ENCODE measurements at regions not wholly inside any gene's neighbourhood (a gene's known extent, or its start where the extent isn't known, plus 50 kb on each side); places are given as distances from the start of the nearest gene placed in this dataset.

DNA sequence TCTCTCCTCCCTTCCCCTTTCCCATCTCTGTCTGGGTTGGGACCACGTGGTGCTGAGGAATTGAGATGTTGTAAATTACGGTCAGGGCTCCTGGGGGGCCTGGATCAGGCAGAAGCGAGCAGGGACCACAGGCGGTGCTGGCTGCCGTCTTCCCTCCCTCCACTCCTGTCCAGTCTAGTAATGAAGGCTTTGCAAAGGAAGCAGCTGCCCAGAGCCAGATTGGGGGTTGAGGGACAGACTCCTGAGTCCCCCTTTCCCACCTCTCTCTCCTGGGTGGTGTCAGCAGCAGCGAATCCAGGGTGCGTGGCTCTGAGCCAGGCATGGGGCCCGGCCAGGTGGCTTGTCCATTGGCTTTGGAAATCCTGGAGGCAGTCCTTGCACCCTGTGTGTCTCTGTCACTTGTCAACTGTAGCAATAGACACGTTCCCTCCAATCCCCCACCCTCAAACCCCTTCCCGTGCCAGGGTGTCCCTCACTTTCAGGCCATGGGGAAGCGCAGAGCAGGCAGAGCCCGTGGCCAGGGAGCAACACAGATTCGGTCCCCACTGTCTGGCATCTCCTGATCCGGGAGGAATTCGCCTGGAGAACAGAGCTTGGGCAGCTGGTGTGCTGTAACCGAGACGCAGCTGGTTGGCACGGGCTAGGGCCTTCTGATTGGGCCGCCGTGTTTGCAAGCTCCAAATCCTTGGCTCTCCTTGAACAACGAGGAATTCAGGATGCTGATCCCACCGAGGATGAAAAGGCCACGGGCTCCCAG is 64.8 kb upstream of the WNT4 start:
- TF ChIP-seq, protein P1, sequence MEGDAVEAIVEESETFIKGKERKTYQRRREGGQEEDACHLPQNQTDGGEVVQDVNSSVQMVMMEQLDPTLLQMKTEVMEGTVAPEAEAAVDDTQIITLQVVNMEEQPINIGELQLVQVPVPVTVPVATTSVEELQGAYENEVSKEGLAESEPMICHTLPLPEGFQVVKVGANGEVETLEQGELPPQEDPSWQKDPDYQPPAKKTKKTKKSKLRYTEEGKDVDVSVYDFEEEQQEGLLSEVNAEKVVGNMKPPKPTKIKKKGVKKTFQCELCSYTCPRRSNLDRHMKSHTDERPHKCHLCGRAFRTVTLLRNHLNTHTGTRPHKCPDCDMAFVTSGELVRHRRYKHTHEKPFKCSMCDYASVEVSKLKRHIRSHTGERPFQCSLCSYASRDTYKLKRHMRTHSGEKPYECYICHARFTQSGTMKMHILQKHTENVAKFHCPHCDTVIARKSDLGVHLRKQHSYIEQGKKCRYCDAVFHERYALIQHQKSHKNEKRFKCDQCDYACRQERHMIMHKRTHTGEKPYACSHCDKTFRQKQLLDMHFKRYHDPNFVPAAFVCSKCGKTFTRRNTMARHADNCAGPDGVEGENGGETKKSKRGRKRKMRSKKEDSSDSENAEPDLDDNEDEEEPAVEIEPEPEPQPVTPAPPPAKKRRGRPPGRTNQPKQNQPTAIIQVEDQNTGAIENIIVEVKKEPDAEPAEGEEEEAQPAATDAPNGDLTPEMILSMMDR (IDR thresholded peaks at IDR 0.05; ENCODE audit: insufficient read depth, low read depth, low read length) = no peak
- no peak for TF ChIP-seq EZH2 (IDR thresholded peaks at IDR 0.05; ENCODE audit: insufficient read depth, low read length)
- H3K9me3 ChIP-seq (ENCODE audit: insufficient read depth, low read depth, low read length) = no peaks in the 10 kb centered on the region
- no peaks in the 10 kb centered on the region for H3K79me2 ChIP-seq (ENCODE audit: insufficient read depth, low read length)
- H4K20me1 ChIP-seq (ENCODE audit: insufficient read depth, low read length) = no peaks in the 10 kb centered on the region
- no peaks in the 10 kb centered on the region for H3K4me1 ChIP-seq (ENCODE audit: insufficient read depth, low read length)
- no peak overlapping the region for H3K4me3 ChIP-seq (ENCODE audit: insufficient read depth, low read depth, low read length)
- H3K36me3 ChIP-seq (ENCODE audit: insufficient read depth, low read length) = no peaks in the 10 kb centered on the region
- no peak overlapping the region for H2AFZ ChIP-seq (ENCODE audit: low read depth, low read length)
- FAIRE-seq (no peak), DNase-seq (ENCODE audit: low read depth) (no peak)
- no peak overlapping the region for H3K4me3 Mint-ChIP-seq (ENCODE audit: unreplicated experiment)
- no peak overlapping the region for H3K4me2 ChIP-seq (ENCODE audit: low read length)
- peaks cover 3% of the 10 kb centered on the region for H3K4me1 Mint-ChIP-seq (ENCODE audit: low read depth, unreplicated experiment)
- peaks cover 75% of the 10 kb centered on the region for H3K27me3 Mint-ChIP-seq (ENCODE audit: low read depth, unreplicated experiment)
- no peaks in the 10 kb centered on the region for H3K9me3 Mint-ChIP-seq (ENCODE audit: unreplicated experiment)
- H3K9ac ChIP-seq (ENCODE audit: low read length) = no peak overlapping the region
- H3K27ac Mint-ChIP-seq (ENCODE audit: unreplicated experiment) = no peak overlapping the region
- H3K27ac ChIP-seq (ENCODE audit: low read depth, low read length) = no peak overlapping the region
- no peaks in the 10 kb centered on the region for H3K36me3 Mint-ChIP-seq (ENCODE audit: low read depth, unreplicated experiment)
- H3K27me3 ChIP-seq (ENCODE audit: insufficient read depth, low read length) = peaks cover 85% of the 10 kb centered on the region

DNA sequence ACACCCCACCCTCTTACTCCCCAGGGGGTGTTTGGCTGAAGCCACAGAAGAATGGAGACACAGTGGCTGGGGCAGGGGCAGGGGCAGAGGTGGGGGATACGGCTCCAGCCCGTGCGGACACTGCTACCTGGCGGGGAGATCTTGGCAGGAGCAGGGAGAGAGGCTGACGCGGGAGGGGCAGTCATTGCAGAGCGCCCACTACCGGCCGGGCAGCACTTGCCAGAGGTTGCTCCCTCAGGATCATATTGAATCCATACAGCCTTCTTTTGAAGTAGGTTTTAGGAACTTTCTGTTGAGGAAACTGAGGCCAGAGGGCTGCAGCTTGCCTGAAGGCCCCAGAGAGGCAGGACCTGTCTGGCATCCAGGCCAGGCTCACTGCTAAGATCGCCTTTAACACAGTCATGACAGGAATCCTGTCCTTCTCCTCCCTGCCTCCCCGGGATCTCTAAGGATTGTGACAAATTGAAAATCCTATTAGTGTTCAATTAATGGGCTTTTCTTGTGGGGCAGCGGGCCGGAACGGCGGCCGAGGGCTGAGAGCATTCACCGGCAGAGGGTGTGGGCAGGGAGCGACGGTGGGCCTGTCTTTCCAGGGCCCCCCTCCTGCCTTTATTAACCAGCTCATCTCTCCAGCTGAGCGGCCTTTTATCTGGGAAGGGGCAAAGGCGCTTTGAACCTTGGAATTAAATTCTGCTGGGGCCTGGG is 65.5 kb upstream of the WNT4 start:
- H2AFZ ChIP-seq (ENCODE audit: low read depth, low read length) = no peak overlapping the region
- no peak overlapping the region for H3K4me3 Mint-ChIP-seq (ENCODE audit: unreplicated experiment)
- H3K27me3 Mint-ChIP-seq (ENCODE audit: low read depth, unreplicated experiment) = peaks cover 70% of the 10 kb centered on the region
- no peaks in the 10 kb centered on the region for H3K4me1 ChIP-seq (ENCODE audit: insufficient read depth, low read length)
- H3K4me1 Mint-ChIP-seq (ENCODE audit: low read depth, unreplicated experiment) = peaks cover 3% of the 10 kb centered on the region
- TF ChIP-seq, protein P1 (IDR thresholded peaks at IDR 0.05; ENCODE audit: insufficient read depth, low read depth, low read length) = peak; percentile 5
- TF ChIP-seq EZH2 (IDR thresholded peaks at IDR 0.05; ENCODE audit: insufficient read depth, low read length) = peak; percentile 36
- no peak overlapping the region for H3K4me2 ChIP-seq (ENCODE audit: low read length)
- H3K9ac ChIP-seq (ENCODE audit: low read length) = no peak overlapping the region
- no peaks in the 10 kb centered on the region for H3K9me3 ChIP-seq (ENCODE audit: insufficient read depth, low read depth, low read length)
- no peaks in the 10 kb centered on the region for H4K20me1 ChIP-seq (ENCODE audit: insufficient read depth, low read length)
- H3K27me3 ChIP-seq (ENCODE audit: insufficient read depth, low read length) = peaks cover 89% of the 10 kb centered on the region
- no peaks in the 10 kb centered on the region for H3K36me3 ChIP-seq (ENCODE audit: insufficient read depth, low read length)
- no peak overlapping the region for H3K27ac Mint-ChIP-seq (ENCODE audit: unreplicated experiment)
- H3K9me3 Mint-ChIP-seq (ENCODE audit: unreplicated experiment) = no peaks in the 10 kb centered on the region
- H3K27ac ChIP-seq (ENCODE audit: low read depth, low read length) = no peak overlapping the region
- DNase-seq (ENCODE audit: low read depth) (no peak), FAIRE-seq (no peak)
- no peaks in the 10 kb centered on the region for H3K36me3 Mint-ChIP-seq (ENCODE audit: low read depth, unreplicated experiment)
- no peak overlapping the region for H3K4me3 ChIP-seq (ENCODE audit: insufficient read depth, low read depth, low read length)
- H3K79me2 ChIP-seq (ENCODE audit: insufficient read depth, low read length) = no peaks in the 10 kb centered on the region

DNA sequence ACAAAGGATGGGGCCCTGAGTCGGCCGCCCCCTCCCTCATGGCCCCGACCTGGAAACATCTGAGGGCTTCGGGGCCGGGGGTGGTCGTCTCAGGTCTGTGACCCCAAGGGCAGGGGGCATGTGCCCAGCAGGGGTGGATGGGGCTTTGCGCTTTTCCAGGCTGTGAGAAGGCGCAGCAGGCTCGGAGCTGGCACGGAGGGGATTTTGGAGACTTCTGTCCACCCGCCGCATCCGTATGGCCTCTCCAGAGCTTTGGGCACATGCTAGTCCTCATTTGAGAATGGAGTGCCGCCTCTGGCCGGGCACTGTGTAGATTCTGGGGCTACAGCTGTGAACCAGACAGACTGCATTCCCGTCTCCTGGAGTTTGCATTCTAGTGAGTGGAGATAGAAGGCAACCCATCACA is 66.1 kb upstream of the WNT4 start:
- peaks cover 84% of the 10 kb centered on the region for H3K27me3 ChIP-seq (ENCODE audit: insufficient read depth, low read length)
- FAIRE-seq (no peak), DNase-seq (ENCODE audit: low read depth) (no peak)
- Mint-ChIP-seq H3K4me1 (ENCODE audit: low read depth, unreplicated experiment) (peaks cover 3% of the 10 kb centered on the region), H3K36me3 (ENCODE audit: low read depth, unreplicated experiment) (no peaks in the 10 kb centered on the region), H3K27ac (ENCODE audit: unreplicated experiment) (no peak overlapping the region), H3K9me3 (ENCODE audit: unreplicated experiment) (no peaks in the 10 kb centered on the region), H3K4me3 (ENCODE audit: unreplicated experiment) (no peak overlapping the region), H3K27me3 (ENCODE audit: low read depth, unreplicated experiment) (peaks cover 66% of the 10 kb centered on the region)
- H3K36me3 ChIP-seq (ENCODE audit: insufficient read depth, low read length) = no peaks in the 10 kb centered on the region
- H3K9me3 ChIP-seq (ENCODE audit: insufficient read depth, low read depth, low read length) = no peaks in the 10 kb centered on the region
- H3K79me2 ChIP-seq (ENCODE audit: insufficient read depth, low read length) = no peaks in the 10 kb centered on the region
- H3K9ac ChIP-seq (ENCODE audit: low read length) = no peak overlapping the region
- TF ChIP-seq EZH2 (IDR thresholded peaks at IDR 0.05; ENCODE audit: insufficient read depth, low read length) = peak; percentile 48
- TF ChIP-seq, protein P1 (IDR thresholded peaks at IDR 0.05; ENCODE audit: insufficient read depth, low read depth, low read length) = no peak
- H3K4me2 ChIP-seq (ENCODE audit: low read length) = no peak overlapping the region
- H4K20me1 ChIP-seq (ENCODE audit: insufficient read depth, low read length) = no peaks in the 10 kb centered on the region
- no peak overlapping the region for H3K27ac ChIP-seq (ENCODE audit: low read depth, low read length)
- no peaks in the 10 kb centered on the region for H3K4me1 ChIP-seq (ENCODE audit: insufficient read depth, low read length)
- H2AFZ ChIP-seq (ENCODE audit: low read depth, low read length) = no peak overlapping the region
- H3K4me3 ChIP-seq (ENCODE audit: insufficient read depth, low read depth, low read length) = no peak overlapping the region
